Endothelial cell of umbilical vein (primary cell): ENCODE measurements at regions not wholly inside any gene's neighbourhood (a gene's known extent, or its start where the extent isn't known, plus 50 kb on each side); places are given as distances from the start of the nearest gene placed in this dataset.

Experiments
- BruUV-seq: library from RNA; stranded (reverse); fragments of 400-500 nt; replicated peaks from 2 replicates; lab custom pipeline; 2021; lab: Mats Ljungman, UMichigan
- CTCF ChIA-PET: fragments of 300-600, 350-600 bp; sonication (Branson Sonifier 250); formaldehyde crosslinking; loops from one replicate; lab custom pipeline; 2021; ENCODE audit warnings: antibody characterized with exemption, inconsistent platforms; lab: Charles Lee
- POLR2A ChIA-PET: fragments of 300-600, 350-600 bp; sonication (Branson Sonifier 250); formaldehyde crosslinking; loops from one replicate; lab custom pipeline; 2021; ENCODE audit warnings: antibody characterized with exemption, inconsistent platforms; lab: Charles Lee
- DNase-seq: peaks from one replicate; pipeline ENCODE4 v3.0.0-alpha.2; 2011; ENCODE audit warnings: low read depth, low spot score
- FAIRE-seq: peaks from 2 replicates; lab custom pipeline; 2011; peaks lifted over from hg19 to GRCh38; lab: Jason Lieb, UNC
- H2AFZ ChIP-seq: 2 replicates; pipeline ENCODE4 v1.6.0; 2012; ENCODE audit warnings: low read depth, low read length, control low read depth, inconsistent platforms
- H3K27ac ChIP-seq: 2 replicates; pipeline ENCODE4 v1.5.1; 2011; ENCODE audit warnings: low read depth, mild to moderate bottlenecking, control low read depth, low read length, moderate library complexity; ENCODE audit not compliant: insufficient read depth
- H3K27me3 ChIP-seq, 2 experiments: 2 replicates each; pipeline versions ENCODE4 v1.6.0 to v1.6.1; 2011; ENCODE audit warnings: low read length in 2 of 2, mixed read lengths in 1 of 2; ENCODE audit not compliant: control insufficient read depth in 2 of 2, insufficient read depth in 2 of 2
- H3K36me3 ChIP-seq, 2 experiments: 2 replicates in 1 of 2; 3 replicates in 1 of 2; pipeline ENCODE4 v1.5.1; 2011; ENCODE audit warnings: low read length in 2 of 2, mild to moderate bottlenecking in 1 of 2, moderate library complexity in 1 of 2; ENCODE audit not compliant: control insufficient read depth in 2 of 2, insufficient read depth in 2 of 2; ENCODE audit errors: extremely low read depth in 1 of 2
- H3K4me1 ChIP-seq: 3 replicates; pipeline ENCODE4 v1.5.1; 2011; ENCODE audit warnings: mild to moderate bottlenecking, low read length; ENCODE audit not compliant: control insufficient read depth, insufficient read depth; ENCODE audit errors: extremely low read depth
- H3K4me2 ChIP-seq: 2 replicates; pipeline ENCODE4 v1.6.1; 2011; ENCODE audit warnings: low read length, control low read depth, mixed read lengths; ENCODE audit not compliant: insufficient read depth
- H3K4me3 ChIP-seq, 3 experiments: fragments of 200-600 bp in 1 of 3; sonication (generic), shearing (Covaris generic) in 1 of 3; replicated peaks in 1 of 3; 2 replicates each; pipeline ENCODE4 v1.5.1; 2011 to 2016; ENCODE audit warnings: control low read depth in 3 of 3, low read length in 3 of 3, mild to moderate bottlenecking in 2 of 3, inconsistent platforms in 1 of 3, low read depth in 1 of 3, moderate library complexity in 1 of 3; ENCODE audit not compliant: insufficient read depth in 1 of 3
- H3K79me2 ChIP-seq: 2 replicates; pipeline ENCODE4 v1.6.0; 2012; ENCODE audit warnings: low read length, inconsistent platforms; ENCODE audit not compliant: control insufficient read depth, insufficient read depth
- H3K9ac ChIP-seq: replicated peaks from 2 replicates; pipeline ENCODE3; 2011; ENCODE audit warnings: low read length, control low read depth; ENCODE audit not compliant: insufficient read depth; ENCODE audit errors: extremely low read depth
- H3K9me1 ChIP-seq: replicated peaks from 3 replicates; pipeline ENCODE4 v1.6.0; 2011; ENCODE audit warnings: mild to moderate bottlenecking, low read length; ENCODE audit not compliant: control insufficient read depth, insufficient read depth; ENCODE audit errors: extremely low read depth
- H3K9me3 ChIP-seq: replicated peaks from 2 replicates; pipeline ENCODE4 v1.5.1; 2012; ENCODE audit warnings: low read length, inconsistent platforms; ENCODE audit not compliant: control insufficient read depth, insufficient read depth
- H4K20me1 ChIP-seq: replicated peaks from 2 replicates; pipeline ENCODE3; 2011; ENCODE audit warnings: mild to moderate bottlenecking, low read length; ENCODE audit not compliant: control insufficient read depth, insufficient read depth; ENCODE audit errors: extremely low read depth
- CTCF ChIP-seq, 2 donors: IDR thresholded peaks; 1 replicate in 1 of 2; 2 replicates in 1 of 2; pipeline ENCODE4 v1.5.1; 2011; ENCODE audit warnings: low read length in 2 of 2, mild to moderate bottlenecking in 2 of 2, moderate library complexity in 2 of 2, control low read depth in 1 of 2, inconsistent platforms in 1 of 2, low read depth in 1 of 2; ENCODE audit not compliant: insufficient read depth in 1 of 2; ENCODE audit errors: extremely low read depth in 1 of 2
- EZH2 ChIP-seq: IDR thresholded peaks from 2 replicates; pipeline ENCODE4 v1.6.1; 2012; ENCODE audit warnings: borderline replicate concordance, low read depth, mild to moderate bottlenecking, moderate library complexity, low read length, inconsistent platforms; ENCODE audit not compliant: severe bottlenecking
- FOS ChIP-seq: IDR thresholded peaks from 2 replicates; pipeline ENCODE4 v1.6.1; 2011; ENCODE audit warnings: mild to moderate bottlenecking, low read length, moderate library complexity, borderline replicate concordance; ENCODE audit not compliant: insufficient read depth
- GATA2 ChIP-seq: IDR thresholded peaks from 2 replicates; pipeline ENCODE4 v1.7.0; 2011; ENCODE audit warnings: low read depth, mild to moderate bottlenecking, moderate library complexity, mixed read lengths, low read length; ENCODE audit not compliant: insufficient read length, insufficient read depth
- JUN ChIP-seq: IDR thresholded peaks from 2 replicates; pipeline ENCODE4 v1.6.1; 2011; ENCODE audit warnings: borderline replicate concordance, low read depth; ENCODE audit not compliant: insufficient read length, insufficient read depth
- MAX ChIP-seq: IDR thresholded peaks from 2 replicates; pipeline ENCODE4 v1.6.1; 2011; ENCODE audit not compliant: insufficient read depth, insufficient read length
- MYC ChIP-seq: IDR thresholded peaks from one replicate; pipeline ENCODE4 v1.6.1; 2011; ENCODE audit warnings: mild to moderate bottlenecking, low read depth, low read length
- POLR2A ChIP-seq: IDR thresholded peaks from 2 replicates; pipeline ENCODE4 v1.6.1; 2012; ENCODE audit warnings: low read depth, mild to moderate bottlenecking, control low read depth, low read length
- POLR2AphosphoS5 ChIP-seq: IDR thresholded peaks from 2 replicates; pipeline ENCODE4 v1.6.1; 2012; ENCODE audit warnings: low read depth, mild to moderate bottlenecking, control low read depth, low read length, moderate library complexity; ENCODE audit not compliant: insufficient read depth
- dilution Hi-C: fragments of 300-500 bp; cut with MboI; formaldehyde crosslinking; loops from one replicate; pipeline ENCODE4 v1.15.0; 2019; ENCODE audit warnings: low sequenced_read_pairs; ENCODE audit not compliant: extremely low pct_ligation_motif_present
- intact Hi-C: fragments of 100-400 bp; cut with micrococcal nuclease; formaldehyde crosslinking; loops from one replicate; pipeline ENCODE4 v1.10.0; 2022

GRCh38 chr20:52259295-52259694 lies 67.7 kb upstream of the ZFP64 start:
- H3K4me1 ChIP-seq, result no peaks in the 10 kb centered on the region
- POLR2A ChIA-PET, result no interaction called here
- TF ChIP-seq FOS, result no peak
- TF ChIP-seq POLR2AphosphoS5, result no peak
- no peak for TF ChIP-seq CTCF (IDR thresholded peaks at IDR 0.05; ENCODE audit: extremely low read depth in 1 of 2, insufficient read depth in 1 of 2, low read depth in 1 of 2, low read length in 2 of 2)
- no peak for TF ChIP-seq JUN
- no peak for TF ChIP-seq GATA2
- no peak for TF ChIP-seq EZH2
- TF ChIP-seq POLR2A, result no peak
- TF ChIP-seq MYC, result no peak
- no peak for TF ChIP-seq MAX
- no peaks in the 10 kb centered on the region for H4K20me1 ChIP-seq
- no TSS peak for BruUV-seq
- dilution Hi-C loops, result no loop called here
- intact Hi-C loops, result no loop called here
- no peaks in the 10 kb centered on the region for H3K9me3 ChIP-seq
- no peak overlapping the region for H3K27ac ChIP-seq
- H3K9me1 ChIP-seq, result no peaks in the 10 kb centered on the region
- no peak overlapping the region for H3K4me2 ChIP-seq
- H2AFZ ChIP-seq, result no peak overlapping the region
- no peaks in the 10 kb centered on the region for H3K79me2 ChIP-seq
- FAIRE-seq, result no peak
- H3K27me3 ChIP-seq, result no peaks in the 10 kb centered on the region
- CTCF ChIA-PET, result no interaction called here
- H3K4me3 ChIP-seq, result no peak overlapping the region
- no peaks in the 10 kb centered on the region for H3K36me3 ChIP-seq
- DNase-seq, result no peak
- H3K9ac ChIP-seq, result no peak overlapping the region
